IMR-90 (cell line): ENCODE measurements at regions not wholly inside any gene's neighbourhood (a gene's known extent, or its start where the extent isn't known, plus 50 kb on each side); places are given as distances from the start of the nearest gene placed in this dataset.
A peak's percentile ranks its signal among the peaks of the same experiment; 100 is the strongest.

ENCODE experiments used
- ATAC-seq: fragments of 200-7000 bp; cut with Tn5 transposase; 2 replicates; pipeline ENCODE4 v1.9.1; 2020; ENCODE audit warnings: low read depth, mild to moderate bottlenecking, moderate library complexity
- BruUV-seq: library from RNA; stranded (reverse); fragments of 400-500 nt; replicated peaks from 2 replicates; lab custom pipeline; 2021; lab: Mats Ljungman, UMichigan
- CTCF ChIA-PET: fragments of 300-600 bp; formaldehyde crosslinking; extraction: SDS; loops from one replicate; lab custom pipeline; 2021; ENCODE audit warnings: antibody characterized with exemption; lab: Yijun Ruan, JAX
- POLR2A ChIA-PET: fragments of 300-600 bp; sonication (Branson Sonifier 250); formaldehyde crosslinking; loops from one replicate; lab custom pipeline; 2022; ENCODE audit warnings: antibody characterized with exemption; ENCODE audit not compliant: unreplicated experiment; lab: Charles Lee
- DNase-seq: peaks from one replicate; pipeline ENCODE4 v3.0.0; 2013
- H2AFZ ChIP-seq: replicated peaks from 2 replicates; pipeline ENCODE3; 2013; ENCODE audit warnings: low read length, mild to moderate bottlenecking; ENCODE audit not compliant: poor library complexity
- H2AK5ac ChIP-seq: 2 replicates; pipeline ENCODE4 v1.6.1; 2013; ENCODE audit warnings: low read depth, low read length, inconsistent platforms
- H2AK9ac ChIP-seq: replicated peaks from 2 replicates; pipeline ENCODE3; 2013; ENCODE audit warnings: mild to moderate bottlenecking, low read depth, low read length, moderate library complexity; ENCODE audit not compliant: poor library complexity
- H2BK120ac ChIP-seq: 2 replicates; pipeline ENCODE4 v1.6.1; 2013; ENCODE audit warnings: low read depth, low read length, inconsistent platforms
- H2BK15ac ChIP-seq: 3 replicates; pipeline ENCODE4 v1.6.1; 2013; ENCODE audit warnings: low read depth, low read length, inconsistent platforms
- H2BK20ac ChIP-seq: 2 replicates; pipeline ENCODE4 v1.6.1; 2013; ENCODE audit warnings: low read depth, mild to moderate bottlenecking, inconsistent platforms, low read length, moderate library complexity
- H2BK5ac ChIP-seq: 2 replicates; pipeline ENCODE4 v1.6.1; 2013; ENCODE audit warnings: mild to moderate bottlenecking, low read depth, low read length, inconsistent platforms; ENCODE audit not compliant: poor library complexity, severe bottlenecking
- H3K14ac ChIP-seq: replicated peaks from 2 replicates; pipeline ENCODE4 v1.6.1; 2013; ENCODE audit warnings: low read depth, low read length, inconsistent platforms
- H3K18ac ChIP-seq: 2 replicates; pipeline ENCODE4 v1.6.1; 2013; ENCODE audit warnings: low read depth, low read length, control low read depth
- H3K23ac ChIP-seq: 2 replicates; pipeline ENCODE4 v1.6.1; 2013; ENCODE audit warnings: low read depth, low read length, inconsistent platforms
- H3K27ac ChIP-seq: 2 replicates; pipeline ENCODE4 v1.5.1; 2013; ENCODE audit warnings: mild to moderate bottlenecking, control low read depth, low read length; ENCODE audit not compliant: insufficient read depth
- H3K27me3 ChIP-seq: 2 replicates; pipeline ENCODE4 v1.6.1; 2013; ENCODE audit warnings: low read length; ENCODE audit not compliant: control insufficient read depth, insufficient read depth
- H3K36me3 ChIP-seq: 2 replicates; pipeline ENCODE4 v1.6.1; 2013; ENCODE audit warnings: low read length, mixed read lengths; ENCODE audit not compliant: control insufficient read depth, insufficient read depth
- H3K4ac ChIP-seq: 2 replicates; pipeline ENCODE4 v1.6.1; 2013; ENCODE audit warnings: low read depth, low read length, inconsistent platforms
- H3K4me1 ChIP-seq: 2 replicates; pipeline ENCODE4 v1.6.1; 2013; ENCODE audit warnings: low read length, mixed read lengths; ENCODE audit not compliant: control insufficient read depth, insufficient read depth
- H3K4me2 ChIP-seq: 2 replicates; pipeline ENCODE4 v1.6.1; 2013; ENCODE audit warnings: low read depth, mild to moderate bottlenecking, control low read depth, low read length, moderate library complexity
- H3K4me3 ChIP-seq: 2 replicates; pipeline ENCODE4 v1.5.1; 2013; ENCODE audit warnings: low read depth, mild to moderate bottlenecking, control low read depth, low read length, moderate library complexity; ENCODE audit not compliant: insufficient read depth
- H3K56ac ChIP-seq: 2 replicates; pipeline ENCODE4 v1.6.1; 2013; ENCODE audit warnings: low read length, inconsistent platforms; ENCODE audit not compliant: insufficient read depth; ENCODE audit errors: extremely low read depth
- H3K79me1 ChIP-seq, 2 experiments: 2 replicates each; pipeline ENCODE4 v1.6.1; 2013; ENCODE audit warnings: low read length in 2 of 2, inconsistent platforms in 1 of 2, low read depth in 1 of 2
- H3K9ac ChIP-seq: 2 replicates; pipeline ENCODE4 v1.6.1; 2013; ENCODE audit warnings: low read depth, low read length, control low read depth
- H3K9me1 ChIP-seq: 2 replicates; pipeline ENCODE4 v1.6.1; 2013; ENCODE audit warnings: low read length, inconsistent platforms; ENCODE audit not compliant: insufficient read depth
- H3K9me3 ChIP-seq: 2 replicates; pipeline ENCODE4 v1.6.1; 2013; ENCODE audit warnings: low read length; ENCODE audit not compliant: control insufficient read depth, insufficient read depth
- H4K20me1 ChIP-seq: 2 replicates; pipeline ENCODE4 v1.6.1; 2013; ENCODE audit warnings: low read length, inconsistent platforms; ENCODE audit not compliant: insufficient read depth
- H4K5ac ChIP-seq: 2 replicates; pipeline ENCODE4 v1.6.1; 2013; ENCODE audit warnings: mild to moderate bottlenecking, low read depth, low read length, control low read depth
- H4K8ac ChIP-seq, 2 experiments: 2 replicates each; pipeline ENCODE4 v1.6.1; 2013; ENCODE audit warnings: low read depth in 2 of 2, low read length in 2 of 2, control low read depth in 1 of 2, inconsistent platforms in 1 of 2
- H4K91ac ChIP-seq: 2 replicates; pipeline ENCODE4 v1.6.1; 2013; ENCODE audit warnings: low read depth, low read length, inconsistent platforms; ENCODE audit not compliant: insufficient read depth
- ELK1 ChIP-seq: fragments of 150-350 bp; IDR thresholded peaks from 2 replicates; pipeline ENCODE4 v1.6.1; 2016; ENCODE audit warnings: low read depth, mild to moderate bottlenecking, low read length, moderate library complexity, borderline replicate concordance
- MXI1 ChIP-seq: IDR thresholded peaks from 2 replicates; pipeline ENCODE4 v1.6.1; 2012; ENCODE audit warnings: low read depth, mild to moderate bottlenecking, low read length, moderate library complexity, borderline replicate concordance
- POLR2A ChIP-seq: IDR thresholded peaks from 2 replicates; pipeline ENCODE4 v1.6.1; 2012; ENCODE audit warnings: mild to moderate bottlenecking, low read depth, low read length
- USF2 ChIP-seq: fragments of 150-350 bp; IDR thresholded peaks from 2 replicates; pipeline ENCODE4 v1.6.1; 2017; ENCODE audit warnings: mild to moderate bottlenecking, antibody characterized with exemption, low read length, low read depth
- WGBS, 2 experiments: methylation state at CpG; one replicate each; pipeline versions ENCODE4 v1.1.5 to v1.1.7; 2013; ENCODE audit warnings: missing lambda C conversion rate in 2 of 2; ENCODE audit not compliant: insufficient read length in 1 of 2; ENCODE audit errors: extremely low coverage in 2 of 2; 5-methylcytosine and 5-hydroxymethylcytosine counted together
- dilution Hi-C: fragments of 300-500 bp; cut with HindIII; formaldehyde crosslinking; loops from one replicate; pipeline ENCODE4 v1.14.3; 2018; ENCODE audit warnings: low sequenced_read_pairs; ENCODE audit not compliant: unreplicated experiment
- in situ Hi-C: fragments of 300-500 bp; cut with MboI; formaldehyde crosslinking; loops from 3 replicates; pipeline ENCODE4 v1.14.3; 2019; ENCODE audit warnings: low sequenced_read_pairs, inconsistent platforms, mixed read lengths
- intact Hi-C: fragments of 100-400 bp; cut with micrococcal nuclease; formaldehyde crosslinking; loops from 2 replicates; pipeline ENCODE4 v1.10.0; 2022

GRCh38 chr14:51463461-51463860 lies 188.2 kb upstream of the FRMD6 start:
- ChIA-PET POLR2A (no interaction called here), CTCF (no interaction called here)
- intact Hi-C loops (no loop called here), in situ Hi-C loops (no loop called here), dilution Hi-C loops (no loop called here)
- H4K91ac ChIP-seq: no peak overlapping the region; the same call in 1 of the 2 replicates
- H3K9ac ChIP-seq: no peak overlapping the region
- no peak overlapping the region for H3K4me2 ChIP-seq
- 0 out of 4 replicates have a peak, but pooled peaks cover 0 to 3% of the 10 kb centered on the region in 2 experiments for H3K79me1 ChIP-seq
- no peaks in the 10 kb centered on the region for H3K27me3 ChIP-seq
- no peak overlapping the region for H2BK5ac ChIP-seq
- H2AK9ac ChIP-seq: no peak overlapping the region
- peaks cover 3% of the 10 kb centered on the region; the same call in 1 of the 2 replicates for H3K9me1 ChIP-seq
- H3K4me1 ChIP-seq: peaks cover 7% of the 10 kb centered on the region
- no peak overlapping the region for H2BK15ac ChIP-seq
- WGBS, 2 experiments: no CpG with 5 or more reads among the region's 1 CpG
- H4K20me1 ChIP-seq: no peaks in the 10 kb centered on the region
- no peak overlapping the region for H3K23ac ChIP-seq
- no peak overlapping the region for H3K14ac ChIP-seq
- ATAC-seq (no peak), DNase-seq (no peak)
- H3K9me3 ChIP-seq: no peaks in the 10 kb centered on the region
- H2AFZ ChIP-seq: no peak overlapping the region
- 0 out of 2 replicates have a peak overlapping the region, but pooled peaks have one; percentile 16 for H3K4ac ChIP-seq
- no TSS peak for BruUV-seq
- TF ChIP-seq POLR2A (no peak), MXI1 (no peak), ELK1 (no peak), USF2 (no peak)
- H3K27ac ChIP-seq: no peak overlapping the region
- H2BK20ac ChIP-seq: 0 out of 2 replicates have a peak overlapping the region, but pooled peaks have one; percentile 40
- H4K8ac ChIP-seq: no peak overlapping the region
- H2BK120ac ChIP-seq: no peak overlapping the region
- no peak overlapping the region for H3K56ac ChIP-seq
- H4K5ac ChIP-seq: no peak overlapping the region
- H3K36me3 ChIP-seq: no peaks in the 10 kb centered on the region
- H3K18ac ChIP-seq: no peak overlapping the region
- peak overlapping the region; percentile 64; the same call in 1 of the 2 replicates for H2AK5ac ChIP-seq
- H3K4me3 ChIP-seq: no peak overlapping the region
